IMR-90 (cell line): ENCODE measurements at regions not wholly inside any gene's neighbourhood (a gene's known extent, or its start where the extent isn't known, plus 50 kb on each side); places are given as distances from the start of the nearest gene placed in this dataset.

Experiments
- CTCF ChIP-seq: conservative IDR thresholded peaks from 2 replicates; pipeline ENCODE4 v1.5.1; 2012; ENCODE audit warnings: mild to moderate bottlenecking, low read depth, low read length, improper control_type of control experiment
- MAZ ChIP-seq: IDR thresholded peaks from 2 replicates; pipeline ENCODE4 v1.6.1; 2012; ENCODE audit warnings: low read depth, mild to moderate bottlenecking, low read length, improper control_type of control experiment, moderate library complexity, borderline replicate concordance
- MXI1 ChIP-seq: IDR thresholded peaks from 2 replicates; pipeline ENCODE4 v1.6.1; 2012; ENCODE audit warnings: low read depth, mild to moderate bottlenecking, low read length, moderate library complexity, borderline replicate concordance
- POLR2A ChIP-seq: IDR thresholded peaks from 2 replicates; pipeline ENCODE4 v1.6.1; 2012; ENCODE audit warnings: mild to moderate bottlenecking, low read depth, low read length
- SMC3 ChIP-seq: fragments of 150-350 bp; IDR thresholded peaks from 2 replicates; pipeline ENCODE4 v1.6.1; 2016; ENCODE audit warnings: low read depth, mild to moderate bottlenecking, antibody characterized with exemption, low read length, moderate library complexity

GRCh38 chr9:124088476-124088837 lies 76.9 kb downstream of the LHX2 start:
- TF ChIP-seq MAZ (no peak), MXI1 (no peak), CTCF (no peak), POLR2A (no peak), SMC3 (no peak)
